HuH-7 (cell line): ENCODE measurements at regions not wholly inside any gene's neighbourhood (a gene's known extent, or its start where the extent isn't known, plus 50 kb on each side); places are given as distances from the start of the nearest gene placed in this dataset.

Experiments used
- DNase-seq: peaks from one replicate; pipeline ENCODE4 v3.0.0; 2011; ENCODE audit warnings: low spot score

DNA sequence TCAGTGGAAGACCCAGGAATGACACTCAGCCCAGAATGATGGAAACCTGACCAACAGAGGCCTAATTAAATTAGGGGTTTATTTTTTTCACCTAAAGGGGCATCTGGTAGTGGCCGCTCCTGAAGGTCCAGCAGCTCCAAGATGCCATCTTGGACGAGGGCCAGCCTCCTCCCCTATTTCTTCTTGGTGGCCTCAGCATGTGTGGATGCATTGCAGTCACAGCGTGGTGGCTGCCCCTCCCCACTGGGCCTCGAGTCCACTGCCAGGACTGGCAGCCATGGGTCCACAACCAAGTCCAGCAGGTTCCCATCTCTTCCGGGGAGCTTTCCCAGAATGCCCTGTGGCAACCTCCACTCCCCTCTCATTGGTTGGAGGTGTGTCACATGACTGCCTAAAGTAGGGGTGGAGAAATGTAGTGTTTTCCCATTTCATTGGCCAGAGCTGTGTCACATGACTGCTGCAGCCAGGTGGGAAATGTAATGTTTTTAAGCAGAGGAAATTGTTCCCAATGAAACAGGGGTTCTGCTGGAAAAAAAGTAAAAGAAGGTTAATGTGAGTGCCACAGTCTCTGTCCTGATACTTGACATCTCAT lies 628.2 kb downstream of the PTPRU start:
- no peak for DNase-seq

DNA sequence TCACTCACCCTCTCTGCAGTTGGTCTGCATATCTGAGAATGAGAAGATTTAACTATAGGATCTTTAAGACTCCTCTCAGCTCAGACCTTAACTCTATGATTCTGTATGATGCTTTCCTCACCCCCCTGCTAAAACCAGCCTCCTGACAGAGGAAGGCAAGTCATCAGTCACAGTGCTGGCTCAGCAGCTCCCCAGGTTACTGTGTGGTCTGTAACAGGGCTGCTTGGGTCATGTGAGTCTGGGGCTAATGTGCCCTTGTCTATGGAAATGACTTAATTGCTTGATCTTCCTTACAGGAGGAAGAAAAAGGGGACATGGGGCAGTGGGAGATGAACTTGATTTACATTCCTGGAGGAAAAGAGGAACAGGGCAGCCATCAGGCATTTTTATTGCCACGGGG lies 625.6 kb downstream of the PTPRU start:
- DNase-seq = no peak

DNA sequence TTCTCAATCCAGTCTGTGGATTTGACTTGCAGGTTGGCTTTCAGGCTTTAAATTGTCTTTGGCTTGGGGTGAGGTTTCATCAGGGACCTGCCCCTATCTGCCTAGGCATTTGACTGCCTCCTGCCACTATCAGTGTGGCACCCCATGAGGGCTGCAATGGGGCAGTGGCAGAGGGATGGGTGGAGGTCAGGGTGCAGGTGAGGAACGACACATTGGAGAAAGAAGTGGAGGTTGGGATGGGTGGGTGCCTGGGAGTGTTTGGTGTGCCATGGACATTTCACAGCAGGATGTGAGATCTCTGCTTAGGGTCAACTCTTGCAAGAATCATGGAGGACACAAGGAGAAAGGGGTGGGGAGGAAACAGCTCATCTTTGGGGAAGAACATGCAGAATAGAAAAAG lies 625.1 kb downstream of the PTPRU start:
- no peak for DNase-seq

DNA sequence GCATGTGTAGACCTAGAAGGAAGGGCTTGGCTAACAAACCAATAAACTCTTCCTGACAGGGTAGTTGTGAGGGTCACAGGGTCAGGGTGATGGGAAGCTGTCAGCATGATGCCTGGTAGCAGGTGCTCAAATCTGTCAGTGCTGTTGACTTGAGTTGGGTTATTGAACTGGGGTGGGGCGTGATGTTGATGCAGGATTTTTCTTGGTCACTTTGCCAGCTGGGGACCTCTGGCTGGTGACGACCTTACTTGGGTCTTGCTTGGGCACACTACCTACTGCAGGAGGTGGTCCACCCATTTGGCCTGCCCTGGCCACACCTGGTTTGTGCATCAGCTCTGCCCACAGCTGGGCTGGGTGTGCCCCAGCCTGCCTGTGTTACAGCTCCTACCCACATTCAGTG lies 624.4 kb downstream of the PTPRU start:
- DNase-seq = no peak

DNA sequence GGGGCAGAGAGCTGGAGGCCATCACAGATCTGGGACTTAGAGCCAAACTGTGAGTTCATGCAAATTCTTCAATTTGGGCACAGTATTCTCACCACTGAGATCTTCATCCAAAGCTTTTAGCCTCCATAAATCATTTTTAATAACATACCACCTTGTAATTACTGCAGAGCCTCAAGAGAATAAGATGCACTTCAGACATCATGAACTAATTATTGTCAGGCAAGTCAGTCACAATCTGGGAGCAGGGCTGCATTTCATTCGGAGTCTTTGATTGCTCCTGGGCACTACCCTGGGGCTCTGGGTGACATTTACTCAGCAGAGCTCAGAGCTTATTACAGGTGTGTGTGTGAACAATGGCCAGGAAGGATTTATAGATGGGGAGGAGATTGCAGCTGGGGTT lies 623.7 kb downstream of the PTPRU start:
- no peak for DNase-seq

DNA sequence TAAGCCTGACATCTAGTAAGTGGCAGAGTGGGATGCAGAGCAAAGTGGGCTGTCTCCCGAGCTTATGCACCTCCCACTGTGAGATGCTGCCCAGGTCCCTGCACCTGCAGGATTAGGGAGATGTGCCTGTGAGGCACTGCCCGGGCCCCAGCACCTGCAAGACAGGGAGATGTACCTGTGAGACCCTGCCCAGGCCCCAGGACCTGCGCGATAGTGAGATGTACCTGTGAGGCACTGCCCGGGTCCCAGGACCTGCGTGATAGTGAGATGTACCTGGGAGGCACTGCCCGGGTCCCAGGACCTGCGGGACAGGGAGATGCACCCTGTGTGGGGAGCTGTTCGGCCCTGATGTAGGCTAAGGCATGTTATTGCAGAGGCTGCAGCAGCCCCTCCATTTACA lies 622.8 kb downstream of the PTPRU start:
- DNase-seq = no peak

DNA sequence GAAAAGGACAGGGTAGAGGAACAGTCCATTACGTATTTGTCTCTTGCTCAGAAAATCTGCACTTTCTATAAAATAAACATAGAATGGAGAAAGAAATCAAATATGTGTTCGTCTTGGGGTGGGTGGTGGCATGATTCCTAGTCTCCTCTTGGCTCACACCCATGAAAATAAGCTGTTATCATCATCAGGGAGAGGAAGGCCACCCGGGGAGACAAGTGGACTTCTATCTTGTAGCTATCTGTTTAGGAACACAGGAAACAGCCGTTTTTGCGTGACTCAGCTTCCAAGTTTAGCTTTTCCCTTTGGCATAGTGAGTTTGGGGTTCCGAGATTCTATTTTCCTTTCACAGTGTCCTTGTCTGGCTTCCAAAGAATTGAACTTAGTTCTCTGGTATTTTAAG lies 622.3 kb downstream of the PTPRU start:
- no peak for DNase-seq

DNA sequence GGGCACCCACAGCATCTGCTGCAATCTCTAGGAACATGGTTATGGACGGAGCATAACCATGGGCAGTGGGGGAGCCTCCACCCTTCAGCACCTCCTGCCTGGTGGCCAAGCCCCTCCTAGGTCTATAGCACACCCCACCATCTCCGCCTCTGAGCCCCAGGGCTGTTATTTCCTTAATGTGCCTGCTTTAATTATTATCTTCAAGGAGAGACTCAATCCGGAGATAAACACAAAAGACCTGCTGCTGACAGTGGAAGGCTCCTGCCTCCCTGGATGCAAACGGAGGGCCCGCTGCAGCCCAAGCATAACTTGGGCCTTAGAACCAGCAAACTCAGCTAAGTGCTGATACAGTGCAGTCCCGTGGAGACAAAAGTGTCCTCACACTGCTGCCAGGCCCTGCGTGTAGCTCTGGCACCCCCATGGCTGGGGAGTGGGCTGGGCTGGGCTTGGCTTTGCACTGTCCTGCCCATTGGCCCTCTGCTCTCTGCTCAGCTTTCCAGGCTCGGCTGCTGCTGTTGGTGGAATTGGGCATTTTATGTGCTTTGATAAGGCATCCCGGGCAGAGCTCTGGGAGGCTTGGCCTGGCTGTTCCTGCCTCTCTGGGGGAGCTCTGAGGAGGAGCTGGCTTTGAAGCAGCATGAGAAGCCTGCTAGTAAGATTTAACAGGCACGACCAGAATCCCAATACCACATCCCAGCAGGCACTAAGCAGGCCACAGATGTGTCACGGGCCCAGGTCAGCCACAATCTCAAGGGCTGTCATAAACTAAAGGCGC lies 620.2 kb downstream of the PTPRU start:
- no peak for DNase-seq

DNA sequence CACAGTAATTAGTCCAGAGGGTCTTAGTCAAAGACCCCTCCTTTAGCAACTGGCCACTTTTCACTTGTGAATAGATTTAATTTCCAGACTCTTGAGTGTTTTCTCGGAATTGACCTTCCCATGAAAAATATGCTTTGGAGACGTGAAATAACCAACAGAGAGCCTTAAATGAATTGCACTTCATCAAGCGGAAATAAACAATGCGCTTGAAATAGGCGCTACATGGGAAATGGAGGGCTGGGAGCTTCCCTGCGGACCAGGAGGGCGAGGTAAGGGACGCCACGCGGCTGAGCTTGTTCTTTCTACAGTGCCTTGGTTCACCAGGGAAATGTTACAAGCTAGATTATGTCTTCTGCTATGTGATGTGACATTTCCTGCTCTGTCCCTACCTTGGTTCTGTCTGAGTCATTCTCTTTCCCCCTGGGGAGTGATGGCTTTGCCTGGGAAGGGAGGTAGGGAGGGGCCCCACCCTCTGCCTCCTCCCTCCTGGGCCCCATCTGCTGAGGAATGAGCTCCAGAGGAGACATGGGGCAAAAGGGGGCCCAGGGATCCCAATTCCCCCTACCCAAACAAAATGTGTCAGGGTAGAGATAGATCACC lies 619.3 kb downstream of the PTPRU start:
- DNase-seq = no peak

DNA sequence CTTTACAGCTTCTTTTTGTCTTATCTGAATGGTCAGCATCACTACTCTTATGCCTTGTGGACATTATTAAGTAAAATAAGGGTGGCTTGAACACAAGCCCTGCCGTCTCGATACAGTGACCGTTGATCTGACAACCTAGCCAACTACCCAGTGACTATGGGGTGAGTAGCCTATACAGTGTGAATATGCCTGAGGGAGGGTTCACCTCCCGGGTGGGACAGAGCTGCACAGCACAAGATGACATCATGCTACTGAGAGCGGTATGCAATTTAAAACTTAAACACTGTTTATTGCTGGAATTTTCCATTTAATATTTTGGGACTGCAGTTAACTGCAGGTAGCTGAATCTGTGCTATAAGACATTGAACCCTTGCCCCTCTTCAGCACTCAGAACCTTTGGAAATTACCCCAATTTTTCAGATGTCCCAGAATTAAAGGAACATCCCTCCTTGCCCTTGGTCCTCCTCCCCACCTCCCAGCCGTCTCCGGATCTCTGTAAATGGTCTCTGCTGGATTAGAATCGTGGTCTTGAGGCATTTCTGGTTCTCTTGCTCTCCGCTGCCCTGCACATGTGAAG lies 618.5 kb downstream of the PTPRU start:
- DNase-seq = no peak

- no peak for DNase-seq
These were observed 617.5 kb downstream of the PTPRU start for GRCh38 chr1:29853716-29854330.

GRCh38 chr1:29852248-29852647 lies 615.9 kb downstream of the PTPRU start:
- DNase-seq = no peak

DNA sequence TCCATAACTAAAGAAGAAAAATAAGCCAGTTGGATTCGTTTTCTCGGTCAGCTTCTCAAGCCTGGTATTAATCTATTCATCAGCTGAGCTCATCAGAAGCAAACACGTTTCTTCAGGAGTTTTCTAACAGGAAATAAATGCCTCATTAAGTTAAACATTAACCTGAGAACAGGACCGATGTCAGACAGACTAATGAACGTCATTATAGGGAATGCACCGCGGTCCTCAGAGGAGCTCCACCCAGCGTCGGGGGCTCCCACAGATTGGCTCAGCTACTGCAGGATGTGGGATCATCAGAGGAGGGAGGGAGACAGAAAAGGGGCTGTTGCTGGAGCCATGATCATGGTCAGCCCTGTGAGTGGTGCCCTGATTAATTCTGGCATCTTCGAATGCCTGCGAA lies 615.4 kb downstream of the PTPRU start:
- no peak for DNase-seq

GRCh38 chr1:29849991-29850757 lies 613.9 kb downstream of the PTPRU start:
- no peak for DNase-seq

DNA sequence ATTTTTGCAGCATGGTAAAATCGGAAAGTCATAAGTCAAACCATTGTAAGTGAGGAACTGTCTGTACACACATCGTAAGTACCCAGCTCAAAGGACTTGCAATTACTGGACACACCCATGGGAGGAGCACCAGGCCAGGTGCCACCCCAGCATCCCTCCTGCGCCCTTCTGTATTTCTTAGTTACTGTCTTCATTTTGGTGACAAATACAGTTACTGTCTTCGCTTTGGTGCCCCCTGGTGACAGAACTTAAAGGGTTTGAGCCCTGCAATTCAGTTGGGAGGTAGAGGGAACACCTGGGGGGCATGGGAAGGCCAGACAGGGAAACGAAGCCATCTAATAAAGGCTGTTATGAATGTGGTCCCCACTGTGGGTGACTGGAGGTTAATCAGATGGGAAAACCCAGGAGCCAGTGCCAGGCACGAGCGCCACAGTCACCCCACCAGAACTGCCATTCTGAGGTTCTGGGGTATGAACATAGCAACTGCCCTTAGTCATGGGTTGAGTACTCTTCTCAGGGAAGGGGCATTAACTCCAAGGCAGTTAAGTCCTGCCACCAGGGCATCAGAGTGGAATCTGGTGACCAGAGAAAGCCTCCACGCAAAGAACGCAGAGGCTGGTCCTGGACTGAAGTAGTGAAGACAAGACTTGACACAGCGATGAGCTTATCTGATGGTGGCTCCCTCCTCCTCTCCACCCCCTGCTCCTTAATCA lies 612.9 kb downstream of the PTPRU start:
- DNase-seq = no peak

- DNase-seq = no peak
These were observed 609.6 kb downstream of the PTPRU start for GRCh38 chr1:29845910-29846309.

DNA sequence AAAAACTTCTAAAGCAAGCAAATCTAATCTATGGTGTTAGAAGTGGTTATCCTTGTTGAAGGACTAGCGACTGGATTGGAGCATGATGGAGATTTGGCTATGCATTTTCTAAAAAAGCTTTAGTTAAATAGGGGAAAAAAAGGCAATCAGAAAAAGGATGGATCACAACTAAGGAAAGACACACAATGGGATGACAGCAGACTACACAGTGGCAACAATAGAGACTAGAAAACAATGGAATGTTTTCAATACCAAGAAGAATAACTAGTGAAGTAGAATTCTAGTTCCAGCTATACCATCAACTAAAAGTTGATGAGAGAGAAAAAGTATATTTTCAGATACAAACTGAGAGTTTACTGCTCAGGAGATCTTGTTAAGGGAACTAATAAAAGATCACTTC lies 605.8 kb downstream of the PTPRU start:
- no peak for DNase-seq

GRCh38 chr1:29839726-29840125 lies 603.4 kb downstream of the PTPRU start:
- DNase-seq = no peak

GRCh38 chr1:29838738-29839320 lies 602.5 kb downstream of the PTPRU start:
- no peak for DNase-seq

GRCh38 chr1:29836651-29837646 lies 600.6 kb downstream of the PTPRU start:
- no peak for DNase-seq
